Endodermal cell (in vitro differentiated cells): ENCODE measurements at regions not wholly inside any gene's neighbourhood (a gene's known extent, or its start where the extent isn't known, plus 50 kb on each side); places are given as distances from the start of the nearest gene placed in this dataset.

ENCODE experiments used
- DNase-seq: peaks from one replicate; pipeline ENCODE4 v3.0.0-alpha.2; 2017
- H3K27ac ChIP-seq: 2 replicates; pipeline ENCODE4 v1.5.1; 2013; ENCODE audit warnings: mild to moderate bottlenecking, low read depth, low read length, moderate library complexity
- H3K27me3 ChIP-seq: 2 replicates; pipeline ENCODE4 v1.6.1; 2013; ENCODE audit warnings: mild to moderate bottlenecking, low read length, moderate library complexity; ENCODE audit not compliant: insufficient read depth, control insufficient read depth, poor library complexity, severe bottlenecking
- H3K36me3 ChIP-seq: 2 replicates; pipeline ENCODE4 v1.7.0; 2013; ENCODE audit warnings: mild to moderate bottlenecking, low read length, moderate library complexity; ENCODE audit not compliant: control insufficient read depth, insufficient read depth
- H3K4me1 ChIP-seq: one replicate; pipeline ENCODE4 v1.7.0; 2013; ENCODE audit warnings: low read length; ENCODE audit not compliant: control insufficient read depth, insufficient read depth
- H3K4me3 ChIP-seq: 2 replicates; pipeline ENCODE4 v1.5.1; 2013; ENCODE audit warnings: mild to moderate bottlenecking, low read length, moderate library complexity
- H3K9ac ChIP-seq: 2 replicates; pipeline ENCODE4 v1.6.1; 2013; ENCODE audit warnings: mild to moderate bottlenecking, low read length, moderate library complexity; ENCODE audit not compliant: poor library complexity, severe bottlenecking; ENCODE audit errors: extremely low read depth
- H3K9me3 ChIP-seq: 2 replicates; pipeline ENCODE4 v1.6.1; 2013; ENCODE audit warnings: mild to moderate bottlenecking, low read length, moderate library complexity; ENCODE audit not compliant: control insufficient read depth
- H3K27ac Mint-ChIP-seq: 2 replicates; pipeline ENCODE4 v1.8.0; 2020; ENCODE audit warnings: mixed read lengths
- H3K27me3 Mint-ChIP-seq: 2 replicates; pipeline ENCODE4 v1.8.0; 2021; ENCODE audit warnings: mild to moderate bottlenecking, mixed read lengths; ENCODE audit not compliant: insufficient read depth
- H3K36me3 Mint-ChIP-seq: 2 replicates; pipeline ENCODE4 v1.8.0; 2020; ENCODE audit warnings: low read depth, mixed read lengths
- H3K4me1 Mint-ChIP-seq: 2 replicates; pipeline ENCODE4 v1.8.0; 2020; ENCODE audit warnings: mixed read lengths
- H3K4me3 Mint-ChIP-seq: 2 replicates; pipeline ENCODE4 v1.8.0; 2020; ENCODE audit warnings: mild to moderate bottlenecking, moderate library complexity, mixed read lengths
- H3K9me3 Mint-ChIP-seq: 2 replicates; pipeline ENCODE4 v1.8.0; 2020; ENCODE audit warnings: mild to moderate bottlenecking, mixed read lengths
- CTCF ChIP-seq: fragments of 200-600 bp; sonication (generic); conservative IDR thresholded peaks from 2 replicates; pipeline ENCODE4 v1.5.0; 2021; ENCODE audit warnings: antibody characterized with exemption, mild to moderate bottlenecking
- WGBS, 2 experiments: methylation state at CpG; one replicate each; pipeline versions ENCODE4 v1.1.5 to v1.1.7; 2013; ENCODE audit warnings: missing lambda C conversion rate in 2 of 2, mixed read lengths in 1 of 2; ENCODE audit not compliant: insufficient coverage in 1 of 2, insufficient read length in 1 of 2; 5-methylcytosine and 5-hydroxymethylcytosine counted together

DNA sequence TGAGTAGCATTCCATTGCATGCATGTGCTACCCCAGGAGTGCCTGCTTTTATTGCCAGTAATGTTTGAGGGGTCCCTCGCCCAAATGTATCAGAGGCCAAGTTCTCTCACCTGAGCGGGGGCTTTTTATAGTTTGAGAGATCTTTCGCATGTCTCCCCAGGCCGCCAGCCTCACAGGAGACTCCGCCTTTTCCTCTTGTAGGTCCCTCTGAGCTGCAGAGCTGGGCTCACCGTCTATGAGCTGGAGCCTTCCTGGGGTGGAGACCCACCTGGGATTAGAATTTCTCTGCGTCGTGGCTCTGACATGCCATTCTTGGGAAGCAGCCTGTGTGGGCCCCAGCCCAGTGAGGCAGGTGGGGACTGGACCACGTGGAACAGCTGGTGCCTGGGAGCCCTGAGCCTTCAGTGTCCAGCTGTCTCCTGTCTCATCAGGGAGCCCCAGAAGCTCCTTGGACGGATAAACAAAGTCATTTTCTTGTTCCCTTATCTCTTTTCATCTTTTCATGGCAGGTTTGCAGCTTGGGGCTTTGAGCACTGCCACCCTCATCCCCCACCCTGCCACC, 261.7 kb upstream of the CRY1 start:
- no peaks in the 10 kb centered on the region for H3K36me3 ChIP-seq
- no peak for TF ChIP-seq CTCF
- H3K27ac ChIP-seq: no peak overlapping the region
- H3K9me3 ChIP-seq: peaks cover 22% of the 10 kb centered on the region
- Mint-ChIP-seq H3K27me3 (peaks cover 23% of the 10 kb centered on the region), H3K4me3 (no peak overlapping the region), H3K36me3 (peaks cover 4% of the 10 kb centered on the region), H3K9me3 (peaks cover 24% of the 10 kb centered on the region), H3K4me1 (no peaks in the 10 kb centered on the region), H3K27ac (no peak overlapping the region)
- 83 to 95% methylated on average over 6 to 10 of the region's 10 CpGs for WGBS, 2 experiments
- DNase-seq: no peak
- H3K4me3 ChIP-seq: no peak overlapping the region
- H3K4me1 ChIP-seq: no peaks in the 10 kb centered on the region
- no peak overlapping the region for H3K9ac ChIP-seq
- H3K27me3 ChIP-seq: peaks cover 19% of the 10 kb centered on the region

DNA sequence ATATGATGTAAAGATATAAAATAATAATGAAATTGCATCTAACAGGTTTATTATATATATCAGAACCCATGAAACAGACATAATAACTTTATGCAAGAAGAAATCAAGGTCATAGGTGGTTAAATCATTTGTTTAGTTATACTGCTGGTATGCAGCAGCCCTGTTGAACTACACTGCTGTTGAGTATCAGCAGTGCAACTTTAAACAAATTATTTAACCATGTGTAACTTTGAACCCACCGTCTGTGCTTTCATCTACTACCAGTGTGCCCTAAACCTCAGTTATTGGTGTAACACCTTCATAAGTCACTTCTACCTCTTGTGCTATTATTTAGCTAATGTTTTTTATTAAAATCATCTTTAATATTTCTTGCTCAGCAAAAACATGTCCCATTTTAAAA, 262.3 kb upstream of the CRY1 start:
- H3K9ac ChIP-seq: no peak overlapping the region
- Mint-ChIP-seq H3K4me3 (no peak overlapping the region), H3K27me3 (peaks cover 28% of the 10 kb centered on the region), H3K36me3 (peaks cover 4% of the 10 kb centered on the region), H3K9me3 (peaks cover 24% of the 10 kb centered on the region), H3K27ac (no peak overlapping the region), H3K4me1 (no peaks in the 10 kb centered on the region)
- no peak for TF ChIP-seq CTCF
- 92% methylated on average over 1 of the region's 1 CpG; no CpG with 5 or more reads in 1 of the 2 experiments for WGBS, 2 experiments
- H3K9me3 ChIP-seq: peaks cover 22% of the 10 kb centered on the region
- H3K27ac ChIP-seq: no peak overlapping the region
- H3K27me3 ChIP-seq: peaks cover 19% of the 10 kb centered on the region
- no peaks in the 10 kb centered on the region for H3K36me3 ChIP-seq
- H3K4me3 ChIP-seq: no peak overlapping the region
- no peaks in the 10 kb centered on the region for H3K4me1 ChIP-seq
- DNase-seq: no peak

GRCh38 chr12:107356266-107356936, 263.1 kb upstream of the CRY1 start:
- 90 to 94% methylated on average over 6 to 7 of the region's 7 CpGs for WGBS, 2 experiments
- peaks cover 24% of the 10 kb centered on the region for H3K27me3 ChIP-seq
- Mint-ChIP-seq H3K27me3 (peaks cover 28% of the 10 kb centered on the region), H3K36me3 (peaks cover 4% of the 10 kb centered on the region), H3K9me3 (peaks cover 24% of the 10 kb centered on the region), H3K4me1 (no peaks in the 10 kb centered on the region), H3K27ac (no peak overlapping the region), H3K4me3 (no peak overlapping the region)
- no peaks in the 10 kb centered on the region for H3K36me3 ChIP-seq
- no peaks in the 10 kb centered on the region for H3K4me1 ChIP-seq
- no peak for DNase-seq
- no peak overlapping the region for H3K27ac ChIP-seq
- peaks cover 22% of the 10 kb centered on the region for H3K9me3 ChIP-seq
- TF ChIP-seq CTCF: no peak
- no peak overlapping the region for H3K9ac ChIP-seq
- no peak overlapping the region for H3K4me3 ChIP-seq
